ENCODE measurements at regions not wholly inside any gene's neighbourhood (a gene's known extent, or its start where the extent isn't known, plus 50 kb on each side); places are given as distances from the start of the nearest gene placed in this dataset.

DNA sequence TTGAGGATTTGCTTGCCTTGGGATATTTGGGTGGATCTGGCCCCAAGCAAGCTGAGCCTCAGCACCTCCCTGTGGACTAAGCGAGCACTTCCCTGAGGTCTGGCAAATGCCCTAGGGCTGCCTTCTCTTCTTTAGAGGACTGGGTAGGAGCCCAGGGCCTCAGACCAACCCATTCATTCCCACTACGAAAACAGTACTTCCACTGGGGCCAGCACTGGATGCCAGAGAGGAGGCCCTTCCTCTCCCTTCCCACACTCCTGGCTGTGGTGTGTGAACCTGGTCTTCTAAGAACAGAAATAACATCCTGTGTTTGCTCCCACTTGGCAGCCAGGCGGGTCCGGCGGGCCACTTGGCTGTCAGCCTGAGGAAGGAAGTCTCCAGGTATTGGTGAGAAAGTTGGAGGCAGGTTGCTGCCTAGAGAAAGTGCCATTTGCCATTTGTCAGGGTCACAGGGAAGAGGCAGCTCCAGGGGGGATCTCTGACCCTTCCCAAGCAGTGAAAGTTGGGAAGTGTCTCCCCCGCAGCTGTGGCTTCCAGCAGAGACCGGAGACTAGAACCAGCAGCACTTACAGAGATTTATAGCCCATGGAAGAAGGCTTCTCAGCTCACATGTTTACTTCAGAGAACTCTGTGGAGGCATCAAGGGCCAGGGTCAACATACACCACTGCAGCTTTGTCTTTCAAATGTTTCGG, 323.5 kb downstream of the SIPA1L2 start:
- ATAC-seq (ENCODE audit: poor library complexity) (no peak), DNase-seq (no peak)
- TF ChIP-seq, protein P1, sequence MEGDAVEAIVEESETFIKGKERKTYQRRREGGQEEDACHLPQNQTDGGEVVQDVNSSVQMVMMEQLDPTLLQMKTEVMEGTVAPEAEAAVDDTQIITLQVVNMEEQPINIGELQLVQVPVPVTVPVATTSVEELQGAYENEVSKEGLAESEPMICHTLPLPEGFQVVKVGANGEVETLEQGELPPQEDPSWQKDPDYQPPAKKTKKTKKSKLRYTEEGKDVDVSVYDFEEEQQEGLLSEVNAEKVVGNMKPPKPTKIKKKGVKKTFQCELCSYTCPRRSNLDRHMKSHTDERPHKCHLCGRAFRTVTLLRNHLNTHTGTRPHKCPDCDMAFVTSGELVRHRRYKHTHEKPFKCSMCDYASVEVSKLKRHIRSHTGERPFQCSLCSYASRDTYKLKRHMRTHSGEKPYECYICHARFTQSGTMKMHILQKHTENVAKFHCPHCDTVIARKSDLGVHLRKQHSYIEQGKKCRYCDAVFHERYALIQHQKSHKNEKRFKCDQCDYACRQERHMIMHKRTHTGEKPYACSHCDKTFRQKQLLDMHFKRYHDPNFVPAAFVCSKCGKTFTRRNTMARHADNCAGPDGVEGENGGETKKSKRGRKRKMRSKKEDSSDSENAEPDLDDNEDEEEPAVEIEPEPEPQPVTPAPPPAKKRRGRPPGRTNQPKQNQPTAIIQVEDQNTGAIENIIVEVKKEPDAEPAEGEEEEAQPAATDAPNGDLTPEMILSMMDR (IDR thresholded peaks at IDR 0.05) = no peak
- Histone ChIP-seq H3K27me3 (ENCODE audit: control insufficient read depth in 1 of 2, insufficient read depth in 2 of 2, low read length in 2 of 2) (no peaks in the 10 kb centered on the region), H3K4me1 (ENCODE audit: insufficient read depth, low read length) (no peaks in the 10 kb centered on the region), H3K27ac (ENCODE audit: low read depth in 1 of 2, low read length in 2 of 2) (no peak overlapping the region), H3K9me3 (ENCODE audit: control insufficient read depth in 1 of 2, insufficient read depth in 1 of 2, low read length in 2 of 2) (peaks cover 0 to 3% of the 10 kb centered on the region in 2 experiments), H3K4me3 (ENCODE audit: low read length) (no peak overlapping the region), H3K36me3 (ENCODE audit: insufficient read depth, low read length) (no peaks in the 10 kb centered on the region)
- CTCF ChIA-PET = no interaction called here
- Mint-ChIP-seq H3K27me3 (peaks cover 33% of the 10 kb centered on the region), H3K9me3 (no peaks in the 10 kb centered on the region), H3K36me3 (ENCODE audit: low read depth) (no peaks in the 10 kb centered on the region), H3K27ac (no peak overlapping the region), H3K4me3 (no peak overlapping the region), H3K4me1 (ENCODE audit: low read depth) (no peaks in the 10 kb centered on the region)
- intact Hi-C loops (cut with DNase I, micrococcal nuclease) = no loop called here
- POLR2A ChIA-PET = no interaction called here

DNA sequence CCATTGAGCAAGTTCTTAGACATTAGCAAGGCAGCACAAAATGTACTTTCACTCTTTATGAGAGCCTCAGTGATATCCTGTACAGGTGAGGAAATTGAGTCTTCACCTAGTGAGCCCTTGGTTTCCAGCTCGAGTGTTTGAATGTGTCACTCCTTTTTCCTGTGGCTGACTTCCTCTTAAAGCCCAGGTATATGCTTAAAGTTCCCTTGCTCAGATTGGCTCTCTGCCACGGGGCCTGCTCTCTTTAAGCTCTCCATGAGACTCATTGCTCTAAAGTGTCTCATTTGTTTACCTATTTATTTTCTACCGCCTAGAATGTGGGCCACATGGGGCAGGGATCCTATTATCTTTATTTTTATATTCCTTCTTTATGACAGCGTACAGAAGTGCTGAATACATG, 324.9 kb downstream of the SIPA1L2 start:
- H3K27ac ChIP-seq (ENCODE audit: low read depth in 1 of 2, low read length in 2 of 2) = no peak overlapping the region
- intact Hi-C loops (cut with DNase I, micrococcal nuclease) = no loop called here
- no peak for ATAC-seq (ENCODE audit: poor library complexity)
- no peak for DNase-seq
- Mint-ChIP-seq H3K27me3 (peaks cover 33% of the 10 kb centered on the region), H3K27ac (no peak overlapping the region), H3K4me3 (no peak overlapping the region), H3K36me3 (ENCODE audit: low read depth) (no peaks in the 10 kb centered on the region), H3K4me1 (ENCODE audit: low read depth) (no peaks in the 10 kb centered on the region), H3K9me3 (no peaks in the 10 kb centered on the region)
- TF ChIP-seq, protein P1 (IDR thresholded peaks at IDR 0.05) = no peak
- CTCF ChIA-PET = no interaction called here
- no peak overlapping the region for H3K4me3 ChIP-seq (ENCODE audit: low read length)
- no peaks in the 10 kb centered on the region for H3K27me3 ChIP-seq (ENCODE audit: control insufficient read depth in 1 of 2, insufficient read depth in 2 of 2, low read length in 2 of 2)
- no peaks in the 10 kb centered on the region for H3K36me3 ChIP-seq (ENCODE audit: insufficient read depth, low read length)
- POLR2A ChIA-PET = no interaction called here
- H3K9me3 ChIP-seq (ENCODE audit: control insufficient read depth in 1 of 2, insufficient read depth in 1 of 2, low read length in 2 of 2) = peaks cover 0 to 3% of the 10 kb centered on the region in 2 experiments
- no peaks in the 10 kb centered on the region for H3K4me1 ChIP-seq (ENCODE audit: insufficient read depth, low read length)

DNA sequence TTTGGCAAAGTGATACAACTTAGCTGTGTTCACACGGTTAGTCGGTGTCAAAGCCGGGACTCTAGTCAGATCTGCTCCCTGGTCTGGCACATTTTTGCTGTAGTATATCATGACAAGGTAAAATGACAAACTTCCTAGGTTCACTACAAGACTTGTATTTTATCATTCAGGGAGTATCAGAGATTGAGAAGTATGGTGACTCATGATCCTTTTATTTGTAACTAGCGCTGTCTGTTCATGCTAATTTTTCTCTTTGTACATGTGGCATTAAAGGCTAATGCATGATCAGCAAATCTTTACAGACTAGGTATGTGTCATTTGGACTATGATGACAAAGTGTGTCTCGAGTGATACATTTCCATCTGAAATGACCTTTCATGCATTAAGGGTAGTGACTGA, 326.7 kb downstream of the SIPA1L2 start:
- H3K27me3 ChIP-seq (ENCODE audit: control insufficient read depth in 1 of 2, insufficient read depth in 2 of 2, low read length in 2 of 2) = no peaks in the 10 kb centered on the region
- Mint-ChIP-seq H3K27me3 (peaks cover 25% of the 10 kb centered on the region), H3K4me3 (no peak overlapping the region), H3K27ac (no peak overlapping the region), H3K9me3 (no peaks in the 10 kb centered on the region), H3K36me3 (ENCODE audit: low read depth) (no peaks in the 10 kb centered on the region), H3K4me1 (ENCODE audit: low read depth) (no peaks in the 10 kb centered on the region)
- ATAC-seq (ENCODE audit: poor library complexity) (no peak), DNase-seq (no peak)
- TF ChIP-seq, protein P1 (IDR thresholded peaks at IDR 0.05) = no peak
- intact Hi-C loops (cut with DNase I, micrococcal nuclease) = no loop called here
- H3K4me1 ChIP-seq (ENCODE audit: insufficient read depth, low read length) = no peaks in the 10 kb centered on the region
- no peaks in the 10 kb centered on the region for H3K36me3 ChIP-seq (ENCODE audit: insufficient read depth, low read length)
- CTCF ChIA-PET = no interaction called here
- H3K27ac ChIP-seq (ENCODE audit: low read depth in 1 of 2, low read length in 2 of 2) = no peak overlapping the region
- H3K4me3 ChIP-seq (ENCODE audit: low read length) = no peak overlapping the region
- POLR2A ChIA-PET = no interaction called here
- peaks cover 0 to 3% of the 10 kb centered on the region in 2 experiments for H3K9me3 ChIP-seq (ENCODE audit: control insufficient read depth in 1 of 2, insufficient read depth in 1 of 2, low read length in 2 of 2)
